SU-DHL-6 (cell line): ENCODE measurements at regions not wholly inside any gene's neighbourhood (a gene's known extent, or its start where the extent isn't known, plus 50 kb on each side); places are given as distances from the start of the nearest gene placed in this dataset.

ENCODE experiments used
- CTCF ChIP-seq: fragments of 200-600 bp; sonication (generic); IDR thresholded peaks from one replicate; pipeline ENCODE4 v1.5.1; 2017; ENCODE audit warnings: antibody characterized with exemption, mild to moderate bottlenecking, low read length, moderate library complexity; ENCODE audit not compliant: insufficient read depth, poor library complexity, severe bottlenecking
- EZH2phosphoT487 ChIP-seq: fragments of 200-600 bp; sonication (generic), shearing (Covaris generic); conservative IDR thresholded peaks from 2 replicates; pipeline ENCODE4 v1.6.1; 2018; ENCODE audit warnings: mild to moderate bottlenecking, antibody characterized with exemption, low read length, moderate library complexity, mixed read lengths

GRCh38 chr21:31455506-31455905 is 111.4 kb upstream of the TIAM1 start:
- TF ChIP-seq CTCF (no peak), EZH2phosphoT487 (no peak)
